Anterior cingulate cortex (tissue), 58 donors: ENCODE measurements at regions not wholly inside any gene's neighbourhood (a gene's known extent, or its start where the extent isn't known, plus 50 kb on each side); places are given as distances from the start of the nearest gene placed in this dataset.

Experiments used
- DNase-seq, 58 donors: peaks; one replicate each; lab custom pipeline; 2025; lab: John Stamatoyannopoulos, UW

DNA sequence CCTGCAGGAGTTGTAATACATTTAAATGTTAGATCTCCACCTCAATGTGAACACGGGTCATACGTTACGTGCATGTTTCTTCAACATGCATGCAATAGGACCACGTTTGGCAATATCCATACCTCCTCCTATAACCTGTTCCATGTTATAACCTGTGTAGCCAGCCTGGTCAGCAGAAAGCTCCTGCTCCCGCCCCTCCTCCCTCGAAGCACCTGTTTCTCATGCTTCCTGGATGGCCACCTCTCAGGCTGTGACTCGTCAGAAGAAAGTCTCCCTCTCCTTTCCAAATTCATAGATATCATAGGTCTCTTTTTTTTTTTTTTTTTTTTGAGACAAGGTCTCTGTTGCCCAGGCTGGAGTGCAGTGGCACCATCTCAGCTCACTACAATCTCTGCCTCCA lies 96.5 kb downstream of the HMX1 start:
- DNase-seq, result no peak

DNA sequence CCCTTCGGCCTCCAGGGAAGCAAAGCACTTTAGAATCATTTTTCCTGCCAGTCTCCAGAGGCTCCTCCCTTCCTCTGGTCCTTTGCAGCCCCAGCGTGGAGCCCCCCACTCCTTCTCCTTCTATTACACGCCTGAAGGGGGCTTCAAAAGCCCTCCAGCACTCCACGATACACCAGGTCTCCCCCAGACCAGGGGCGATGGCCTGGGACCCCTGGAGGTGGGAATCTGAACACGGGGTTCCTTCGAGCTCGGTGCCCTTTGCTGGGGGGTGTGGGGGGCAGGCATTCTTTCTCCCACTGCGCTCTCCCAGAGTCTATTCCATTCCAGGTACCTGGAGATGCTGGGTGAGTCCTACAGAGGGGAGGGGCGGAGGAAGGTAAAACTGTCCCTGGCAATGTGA lies 97.6 kb downstream of the HMX1 start:
- no peak for DNase-seq

DNA sequence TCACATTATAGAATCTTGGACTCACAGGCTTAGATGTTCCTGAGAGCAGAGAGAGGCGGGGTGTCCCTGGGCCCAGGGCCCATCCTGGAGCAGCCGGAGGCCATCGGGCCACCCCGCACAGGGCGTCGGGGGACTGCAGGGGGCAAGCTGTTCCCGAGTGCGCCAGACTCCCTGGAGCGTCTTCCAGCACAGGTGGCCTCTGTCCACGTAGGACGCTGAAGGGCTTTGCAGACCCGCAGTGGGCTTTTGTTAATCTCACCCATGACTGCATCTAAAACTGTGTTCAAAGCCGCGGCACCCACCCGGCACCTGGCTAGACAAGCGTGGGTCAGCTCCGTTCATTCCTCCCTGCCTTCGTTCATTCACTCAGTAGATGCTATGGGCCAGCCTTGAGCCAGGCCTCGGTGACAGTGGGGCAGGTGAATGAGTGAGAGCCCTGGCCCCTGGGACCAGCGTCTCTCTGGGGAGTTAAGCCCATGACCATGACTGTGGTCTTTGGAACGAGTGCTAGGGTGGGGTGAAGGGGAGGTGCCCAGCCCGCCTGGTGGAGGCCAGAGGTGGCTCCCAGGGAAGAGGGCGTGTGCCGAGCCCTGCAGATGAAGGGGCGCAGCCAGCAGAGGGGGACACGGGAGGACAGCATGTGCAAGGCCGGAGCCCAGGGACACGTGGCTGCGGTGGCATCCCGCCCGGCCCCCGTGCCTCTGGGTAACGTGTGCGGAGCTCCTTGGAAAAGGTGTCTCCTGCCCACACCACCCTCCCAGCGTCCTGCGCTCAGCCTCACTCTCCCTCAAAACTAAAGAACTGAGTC lies 98.3 kb downstream of the HMX1 start:
- DNase-seq, result no peak

DNA sequence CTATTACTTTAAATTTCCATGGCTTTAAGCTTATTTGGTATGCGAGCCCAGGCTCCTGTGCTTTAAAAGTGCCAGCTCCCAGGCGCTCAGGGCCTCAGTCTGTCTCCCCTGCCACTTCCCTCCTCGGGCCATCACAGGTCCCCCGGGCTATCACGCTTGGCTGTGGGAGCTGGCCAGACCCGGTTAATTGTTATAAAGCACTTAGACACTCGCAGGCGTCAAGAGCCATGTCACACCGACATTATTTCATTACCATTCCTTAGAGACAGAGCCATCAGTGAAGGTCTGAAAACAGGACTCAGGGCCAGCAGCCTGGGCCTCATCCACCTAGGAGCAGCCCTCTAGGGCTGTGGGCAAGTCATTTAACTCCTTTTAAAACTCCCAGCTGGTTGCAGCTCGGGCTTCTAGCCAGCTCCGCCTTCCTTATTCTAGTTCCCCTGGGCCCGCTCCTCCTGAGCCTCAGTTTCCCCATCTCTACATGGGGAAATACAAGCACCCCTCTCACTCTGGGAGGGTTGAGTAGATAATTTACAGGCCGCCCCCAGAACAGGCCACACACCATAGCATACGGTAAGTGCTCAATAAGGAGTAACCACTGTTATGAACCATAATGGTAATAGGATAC lies 99.0 kb downstream of the HMX1 start:
- DNase-seq, result no peak

DNA sequence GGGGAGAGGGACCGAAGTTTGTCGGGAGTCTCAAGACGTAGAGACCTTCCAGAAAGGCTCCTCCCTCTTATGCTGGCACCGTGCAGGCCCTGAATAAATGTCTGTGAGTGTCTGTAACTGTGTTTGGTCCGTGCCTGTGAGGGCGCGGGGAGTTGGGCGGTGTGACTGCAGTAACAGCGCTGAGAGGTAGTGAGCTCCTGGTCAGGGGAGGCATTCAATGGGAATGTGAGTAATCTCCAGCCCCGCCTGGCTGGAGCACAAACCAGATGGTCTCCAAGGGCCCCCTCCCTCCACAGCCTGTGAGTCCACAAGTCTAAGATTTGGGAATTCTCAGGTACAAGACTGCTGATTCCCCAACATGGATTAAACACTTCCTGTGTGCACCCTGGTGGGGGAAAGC lies 100.0 kb downstream of the HMX1 start:
- DNase-seq, result no peak

DNA sequence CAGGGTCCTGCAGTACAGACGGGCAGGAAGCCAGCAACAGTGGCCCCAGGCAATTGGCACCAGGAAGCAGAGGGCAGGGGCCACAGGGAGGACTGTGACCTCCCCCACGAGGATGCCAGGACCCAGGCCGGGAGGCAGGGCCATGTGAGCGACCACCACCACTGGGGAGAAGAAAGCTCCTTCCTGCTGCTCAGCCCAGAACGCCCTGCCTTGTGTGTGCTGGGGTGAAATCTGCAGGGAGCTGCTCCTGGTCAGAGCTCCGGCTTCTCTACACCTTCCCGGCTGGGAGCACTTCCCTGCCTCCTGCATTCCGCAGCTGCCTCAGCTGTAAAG lies 100.4 kb downstream of the HMX1 start:
- DNase-seq, result no peak

DNA sequence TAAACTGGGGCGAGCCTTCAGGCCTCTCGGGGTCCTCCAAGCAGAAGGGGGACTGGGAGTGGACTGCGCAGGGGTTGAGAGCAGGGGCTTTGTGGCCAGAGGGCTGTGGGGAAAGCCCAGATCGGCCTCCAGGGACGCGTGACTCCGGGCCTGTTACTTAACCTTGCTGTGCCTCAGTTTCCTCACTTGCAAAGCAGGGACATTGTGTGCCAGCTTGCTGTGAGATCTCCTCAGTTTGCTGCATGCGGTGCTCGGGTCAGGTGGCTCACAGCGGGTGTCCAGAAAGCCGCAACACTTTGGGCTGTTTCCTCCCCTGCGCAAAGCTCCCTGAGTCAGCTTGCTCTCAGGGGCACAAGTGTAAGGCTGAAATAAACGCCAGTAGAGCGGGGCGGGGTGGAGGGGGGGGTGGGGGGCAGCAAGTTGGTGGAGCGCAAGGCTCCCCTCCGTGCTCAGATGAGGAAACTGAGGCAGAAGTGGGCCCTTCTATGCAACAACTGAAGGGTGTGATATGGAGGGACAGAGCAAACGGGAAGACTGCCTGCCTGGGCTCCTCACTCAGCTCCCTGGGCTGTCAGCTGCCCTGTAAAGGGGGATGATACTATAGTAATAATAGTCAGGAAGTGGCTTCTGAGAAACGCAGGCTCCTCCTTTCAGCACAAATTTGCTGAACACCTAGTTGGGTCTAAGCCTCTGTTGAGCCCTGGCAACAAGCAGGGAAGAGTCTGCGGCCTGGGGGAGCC lies 101.0 kb downstream of the HMX1 start:
- DNase-seq, result no peak

DNA sequence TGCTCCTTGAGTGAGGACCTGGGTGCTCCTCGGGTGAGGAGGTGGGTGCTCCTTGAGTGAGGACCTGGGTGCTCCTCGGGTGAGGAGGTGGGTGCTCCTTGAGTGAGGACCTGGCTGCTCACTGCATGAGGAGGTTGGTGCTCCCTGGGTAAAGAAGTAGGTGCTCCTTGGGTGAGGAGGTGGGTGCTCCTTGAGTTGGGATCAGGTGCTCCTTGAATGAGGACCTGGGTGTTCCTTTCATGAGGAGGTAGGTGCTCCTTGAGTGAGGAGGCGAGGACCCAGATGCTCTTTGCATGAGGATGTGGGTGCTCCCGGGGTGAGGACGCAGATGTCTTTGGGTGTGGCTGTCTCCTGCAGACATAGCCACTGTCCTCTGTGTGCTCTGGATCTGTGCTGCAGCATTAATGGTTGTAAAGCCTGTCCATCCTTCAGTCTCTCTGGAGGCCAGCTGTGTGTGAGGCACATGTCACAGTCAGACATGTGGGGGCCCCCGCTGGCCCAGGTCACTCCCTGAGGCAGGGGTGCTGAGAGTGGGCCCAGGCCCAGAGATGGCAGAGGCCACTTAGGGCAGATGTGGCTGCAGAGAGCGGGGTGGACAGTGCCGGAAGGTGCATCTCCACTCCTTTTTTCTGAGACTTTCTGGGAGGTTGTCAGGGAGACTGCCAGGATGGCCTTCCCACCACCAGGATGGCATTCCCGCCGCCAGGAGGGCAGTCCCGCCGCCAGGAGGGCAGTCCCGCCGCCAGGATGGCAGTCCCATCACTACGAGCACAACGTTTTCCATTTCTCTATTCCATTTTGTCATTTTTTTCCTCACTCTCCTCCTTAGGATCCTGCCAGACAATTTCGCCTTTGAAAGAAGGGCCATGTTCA lies 101.8 kb downstream of the HMX1 start:
- DNase-seq, result no peak

DNA sequence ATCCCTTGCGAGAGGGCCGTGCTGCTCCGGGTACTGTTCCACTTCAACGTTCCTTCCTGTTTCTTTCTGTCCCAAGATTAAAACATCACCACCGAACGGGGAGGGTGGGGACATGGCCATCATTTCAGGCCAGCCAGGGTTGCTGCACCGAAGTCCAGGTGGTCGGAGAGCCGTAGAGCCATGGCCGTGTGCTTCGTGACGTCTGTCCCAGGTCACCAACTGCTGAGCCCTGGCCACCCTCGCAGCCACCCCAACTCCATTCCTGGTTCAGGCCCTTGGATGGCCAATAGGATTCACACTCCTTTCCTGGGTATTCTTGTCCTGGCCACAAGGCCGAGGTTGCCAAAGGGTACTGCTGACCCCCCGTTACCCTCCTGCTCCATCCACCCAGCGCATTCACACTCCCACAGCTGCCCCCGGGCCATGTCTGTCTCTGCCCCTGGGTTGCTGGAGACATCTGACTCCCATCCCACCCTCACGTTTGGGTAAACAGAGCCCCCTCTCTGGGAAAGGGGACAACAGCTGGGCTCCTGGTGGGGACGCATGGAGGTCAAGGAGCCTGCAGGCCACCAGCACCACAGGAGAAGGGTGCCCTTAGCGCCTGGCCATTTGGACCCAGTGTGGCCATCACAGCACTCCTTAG lies 103.2 kb downstream of the HMX1 start:
- no peak for DNase-seq

DNA sequence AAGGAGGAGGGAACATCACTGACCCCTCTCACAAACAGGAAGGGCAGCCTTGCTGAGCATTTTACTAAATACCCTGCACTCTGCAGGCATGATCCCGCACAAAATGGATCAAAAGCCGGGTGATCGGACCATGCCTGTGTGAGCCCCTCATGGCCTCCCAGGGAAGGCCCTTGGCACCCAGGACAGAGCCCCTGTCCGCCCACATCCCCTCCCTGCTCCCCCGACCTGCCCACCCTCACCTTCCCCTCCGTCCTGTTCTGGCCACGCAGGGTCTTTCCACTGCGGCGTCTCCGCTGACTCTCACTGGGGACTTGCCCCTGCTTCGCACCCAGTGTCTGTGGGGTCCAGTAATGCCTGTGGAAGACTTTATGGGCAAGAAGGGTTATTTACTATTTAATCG lies 105.0 kb downstream of the HMX1 start:
- DNase-seq, result no peak

DNA sequence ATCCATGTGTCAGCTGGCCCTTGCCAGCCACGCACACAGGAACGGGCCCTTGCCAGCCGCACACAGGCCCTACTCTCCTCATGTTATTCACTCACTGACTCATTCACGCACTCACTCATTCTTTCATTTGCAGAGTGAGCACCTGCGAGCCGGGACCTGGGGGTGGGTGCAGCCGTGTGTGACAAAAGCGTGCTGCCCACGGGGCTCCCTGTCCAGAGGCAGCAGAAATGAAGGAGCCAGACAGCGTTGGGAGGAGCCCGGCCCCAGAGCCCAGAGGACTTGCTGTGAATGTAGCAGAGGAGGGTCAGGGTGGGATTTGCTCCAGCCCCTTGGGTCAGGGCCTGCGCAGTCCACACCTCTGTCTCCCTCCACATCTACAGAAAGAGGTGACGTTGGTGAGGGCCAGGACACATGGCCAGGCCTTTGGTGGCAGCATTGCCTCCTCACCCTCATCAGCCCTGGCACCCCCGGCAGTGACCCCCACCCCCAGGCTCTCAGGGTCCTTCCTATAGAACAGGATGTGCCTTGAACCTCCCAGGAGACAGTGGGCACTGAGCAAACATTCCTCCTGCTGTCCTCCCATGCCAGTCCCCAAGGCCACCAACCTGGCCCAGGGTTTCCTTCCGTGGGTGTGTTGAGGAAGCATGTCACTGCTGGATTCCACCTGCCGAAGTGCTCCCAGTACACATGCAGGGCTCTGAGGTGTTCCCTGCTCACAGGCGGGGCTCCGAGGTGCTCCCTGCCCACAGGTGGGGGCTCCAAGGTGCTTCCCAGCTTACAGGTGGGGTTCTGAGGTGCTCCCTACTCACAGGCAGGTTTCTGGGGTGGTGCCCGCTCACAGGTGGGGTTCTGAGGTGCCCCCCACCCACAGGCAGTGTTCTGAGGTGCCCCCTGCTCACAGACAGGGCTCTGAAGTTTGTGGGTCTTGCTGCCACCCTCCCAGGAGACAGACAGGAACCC lies 105.7 kb downstream of the HMX1 start:
- DNase-seq, result no peak

DNA sequence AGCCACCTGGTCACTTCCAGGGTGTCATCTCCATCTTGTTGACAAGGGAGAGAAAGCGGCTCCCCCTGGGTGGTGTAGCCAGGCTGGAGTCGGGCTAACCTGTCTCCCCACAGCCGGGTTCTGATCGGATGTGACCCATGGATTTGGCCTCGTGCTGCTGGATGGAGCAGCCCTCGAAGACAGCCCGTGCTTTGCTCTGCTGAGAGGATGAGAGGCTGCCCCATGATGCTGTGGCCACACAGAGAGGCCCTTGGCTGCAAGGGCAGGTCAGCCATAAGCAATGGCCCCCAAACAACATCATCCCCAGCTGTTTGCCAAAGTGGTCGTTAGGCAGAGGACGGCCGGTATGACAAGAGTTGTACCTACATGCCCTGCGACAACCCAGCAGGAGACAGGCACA lies 106.6 kb downstream of the HMX1 start:
- no peak for DNase-seq

DNA sequence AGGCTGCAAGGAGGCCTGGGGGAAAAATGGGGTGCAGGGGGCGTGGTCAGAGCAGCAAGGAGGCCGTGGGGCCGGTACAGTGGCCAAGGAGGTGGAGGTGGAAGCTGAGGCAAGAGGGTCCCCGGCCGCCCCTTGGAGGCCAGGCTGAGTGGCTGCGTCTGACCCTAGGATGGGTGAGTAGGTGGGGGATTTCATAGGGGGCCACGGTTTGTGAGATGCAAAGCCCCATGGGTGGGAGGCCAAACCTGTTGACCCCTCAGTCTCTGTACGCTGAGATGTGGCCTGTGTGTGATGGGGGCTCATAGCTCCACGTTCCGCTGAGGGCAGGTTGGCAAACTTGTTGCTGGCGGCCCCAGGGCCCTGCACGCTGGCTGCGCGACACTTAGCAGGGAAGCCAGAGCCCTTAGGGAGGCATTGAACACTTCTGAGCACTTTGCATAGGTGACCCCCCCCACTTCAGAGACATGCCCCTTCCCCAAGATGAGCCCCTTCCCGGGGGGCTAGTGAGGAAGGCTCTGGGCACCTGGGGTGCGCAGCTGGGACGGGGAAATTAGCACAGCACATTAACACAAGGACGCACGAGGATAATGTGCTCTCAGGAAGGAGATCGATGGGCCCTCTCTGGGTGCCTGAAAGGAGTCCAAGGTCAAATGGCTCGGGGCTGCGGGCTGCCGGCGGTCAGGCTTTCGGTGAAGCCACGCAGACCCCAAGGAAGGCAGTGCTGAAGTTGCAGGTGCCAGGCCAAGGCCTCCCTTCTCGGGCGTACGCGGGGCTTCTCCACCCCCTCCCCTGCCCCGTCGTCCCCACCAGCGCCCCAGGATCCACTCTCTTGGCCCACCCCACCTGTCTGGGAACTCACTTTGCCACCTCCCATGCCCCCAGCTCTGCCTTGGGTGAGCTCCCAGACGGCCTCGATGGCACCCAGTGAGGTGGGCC lies 107.4 kb downstream of the HMX1 start:
- no peak for DNase-seq

DNA sequence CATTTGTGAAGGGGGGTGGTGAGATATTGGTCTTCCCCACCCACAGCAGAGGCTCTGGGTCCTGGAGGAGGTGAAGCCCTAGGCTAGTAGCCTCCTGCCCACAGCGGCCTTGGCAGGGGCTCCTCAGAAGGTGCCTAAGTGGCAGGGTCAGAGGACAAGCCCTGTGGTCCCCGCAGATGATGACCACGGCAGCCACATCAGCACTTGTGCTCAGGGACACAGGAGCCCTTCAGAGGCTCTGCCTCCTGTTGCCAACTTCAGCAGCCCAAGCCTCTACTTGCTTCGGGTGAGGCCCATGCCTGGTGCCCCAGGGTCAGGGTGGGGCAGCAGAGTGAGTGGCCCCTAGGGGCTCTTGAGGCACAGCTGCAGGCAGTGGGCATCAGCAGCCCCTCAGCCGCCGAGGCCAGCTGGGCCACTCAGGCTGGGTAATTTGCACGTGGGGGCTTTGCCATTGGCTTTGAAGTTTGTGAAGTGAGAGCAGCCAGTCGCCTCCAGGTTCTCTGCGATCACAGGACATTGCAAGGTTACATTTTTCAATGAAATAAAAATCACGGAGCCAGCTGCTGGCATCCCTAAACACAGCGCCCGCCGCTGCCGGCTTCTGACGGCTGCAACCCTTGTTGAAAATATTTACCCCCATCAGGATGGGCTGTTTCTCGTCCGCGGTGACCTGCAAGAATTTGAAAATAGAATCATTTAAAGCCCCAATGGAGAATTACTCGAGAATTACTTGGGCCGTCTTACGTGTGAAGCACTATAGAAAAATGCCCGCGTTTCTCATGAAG lies 108.5 kb downstream of the HMX1 start:
- DNase-seq, result no peak

DNA sequence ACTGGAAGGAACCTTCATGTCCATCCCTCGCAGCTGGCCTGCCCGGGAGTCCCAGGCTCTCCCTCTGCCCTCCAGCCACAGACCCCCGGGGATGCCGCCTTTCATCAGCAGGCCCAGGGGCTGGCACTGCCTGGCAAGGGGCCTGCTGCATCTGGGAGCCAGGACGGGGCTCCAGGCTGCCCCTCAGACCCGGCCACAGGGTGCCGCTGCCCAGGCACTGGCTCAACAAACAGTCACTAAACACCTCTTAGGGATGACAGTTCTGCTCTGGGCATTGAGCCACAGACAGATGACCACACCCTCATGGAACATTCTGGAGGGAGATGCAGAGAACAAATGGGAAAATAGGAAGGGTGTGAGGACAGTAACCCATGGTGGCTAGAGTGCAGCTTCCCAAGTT lies 109.3 kb downstream of the HMX1 start:
- no peak for DNase-seq

DNA sequence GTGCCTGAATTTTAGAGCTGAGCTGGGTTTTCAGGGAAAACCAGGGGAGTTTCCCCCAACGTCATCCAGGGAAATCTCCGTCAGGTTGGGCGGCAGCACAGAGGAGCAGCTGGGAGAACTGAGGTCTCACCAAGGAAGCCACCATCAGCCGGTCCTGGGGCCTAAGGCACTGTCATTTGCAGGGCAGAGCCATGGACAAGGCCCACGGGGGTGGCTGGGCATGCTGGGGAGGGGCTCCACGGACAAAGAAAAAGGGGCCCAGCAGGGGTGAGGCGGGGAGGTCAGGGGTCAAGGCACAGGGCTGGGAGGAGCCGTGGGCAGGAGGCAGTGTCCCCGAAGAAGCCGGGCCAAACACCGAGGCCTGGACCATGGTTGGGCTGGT lies 109.8 kb downstream of the HMX1 start:
- DNase-seq, result no peak

DNA sequence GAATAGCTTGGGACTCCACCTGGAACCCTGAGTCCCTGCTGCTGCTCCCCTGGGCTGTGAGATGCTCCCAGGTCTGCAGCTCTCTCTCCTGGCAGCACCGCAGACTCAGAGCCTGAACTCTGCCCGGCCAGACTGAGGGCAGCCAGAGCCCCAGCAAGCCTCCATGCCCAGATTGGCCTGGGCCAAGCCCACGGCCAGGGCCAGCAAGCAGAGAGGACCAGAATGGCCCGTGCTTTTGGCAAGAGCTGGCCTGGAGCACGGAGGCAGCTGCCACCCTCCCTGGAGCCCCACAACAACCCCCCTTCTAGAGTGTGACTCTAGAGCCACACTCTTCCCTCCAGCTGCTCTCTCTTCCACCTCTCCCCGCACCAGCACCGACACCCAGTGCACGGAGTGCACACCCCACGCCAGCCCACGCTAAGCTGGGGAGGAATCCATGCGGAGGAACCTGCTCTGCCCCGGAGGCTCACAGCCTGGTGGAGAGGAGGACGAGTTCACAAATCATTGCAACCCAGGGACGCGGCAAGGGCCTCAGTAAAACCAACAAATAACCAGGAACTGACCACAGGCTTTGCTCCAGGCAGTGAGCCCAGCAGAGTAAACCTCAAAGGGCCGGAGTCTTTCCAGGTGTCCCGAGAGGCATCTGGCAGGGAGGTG lies 110.3 kb downstream of the HMX1 start:
- no peak for DNase-seq
